Liver (tissue), 3 donors: ENCODE measurements at regions not wholly inside any gene's neighbourhood (a gene's known extent, or its start where the extent isn't known, plus 50 kb on each side); places are given as distances from the start of the nearest gene placed in this dataset.

Experiments
- EGR1 ChIP-seq, 2 donors: IDR thresholded peaks; 2 replicates each; pipeline ENCODE4 v1.6.1; 2016 to 2018; ENCODE audit warnings: antibody characterized with exemption in 2 of 2, low read depth in 2 of 2
- FOXA1 ChIP-seq: IDR thresholded peaks from 2 replicates; pipeline ENCODE4 v1.6.1; 2016; ENCODE audit warnings: antibody characterized with exemption
- GABPA ChIP-seq, 2 donors: IDR thresholded peaks in 1 of 2; conservative IDR thresholded peaks in 1 of 2; 2 replicates each; pipeline ENCODE4 v1.6.1; 2016; ENCODE audit warnings: antibody characterized with exemption in 2 of 2, mild to moderate bottlenecking in 1 of 2, moderate library complexity in 1 of 2
- NR2F2 ChIP-seq: IDR thresholded peaks from 2 replicates; pipeline ENCODE4 v1.6.1; 2016; ENCODE audit warnings: antibody characterized with exemption
- SP1 ChIP-seq: IDR thresholded peaks from 2 replicates; pipeline ENCODE4 v1.6.1; 2018; ENCODE audit warnings: antibody characterized with exemption, mild to moderate bottlenecking
- TAF1 ChIP-seq: conservative IDR thresholded peaks from 2 replicates; pipeline ENCODE4 v1.6.1; 2016; ENCODE audit warnings: antibody characterized with exemption, mild to moderate bottlenecking
- YY1 ChIP-seq: IDR thresholded peaks from 2 replicates; pipeline ENCODE4 v1.6.1; 2016; ENCODE audit warnings: antibody characterized with exemption, mild to moderate bottlenecking
- TF ChIP-seq, protein P1 (sequence below): IDR thresholded peaks from 2 replicates; pipeline ENCODE4 v1.6.1; 2016; ENCODE audit warnings: antibody characterized with exemption
- TF ChIP-seq, protein P2 (sequence below): fragments of 150-350 bp; IDR thresholded peaks from 2 replicates; pipeline ENCODE4 v1.5.1; 2017; ENCODE audit warnings: improper control_type of control experiment, low read depth, low read length; ENCODE audit not compliant: missing input control
- TF ChIP-seq, protein P3 (sequence below): IDR thresholded peaks from 2 replicates; pipeline ENCODE4 v1.6.1; 2016; ENCODE audit warnings: antibody characterized with exemption
- donor health status: healthy.
- donor health status: healthy.

DNA sequence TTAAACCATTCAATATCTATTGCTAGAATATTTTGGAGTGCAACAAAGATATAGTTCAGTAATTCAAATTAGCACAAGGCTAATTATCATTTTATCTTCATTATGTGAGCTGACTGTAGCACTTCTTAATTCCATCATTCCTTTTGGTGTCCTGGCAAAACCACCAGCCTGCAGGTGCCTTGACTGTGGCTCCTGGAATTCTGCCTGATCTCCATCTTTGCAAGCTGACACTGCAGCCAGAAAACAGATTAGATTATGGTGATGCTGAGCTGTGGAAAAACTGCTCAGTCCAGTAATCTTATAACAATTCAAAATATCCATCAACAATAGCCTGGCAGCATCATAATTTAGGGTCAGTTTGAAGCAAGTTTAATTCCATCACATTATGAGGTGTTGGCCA is 919.5 kb downstream of the DTWD2 start:
- TF ChIP-seq, protein P1, sequence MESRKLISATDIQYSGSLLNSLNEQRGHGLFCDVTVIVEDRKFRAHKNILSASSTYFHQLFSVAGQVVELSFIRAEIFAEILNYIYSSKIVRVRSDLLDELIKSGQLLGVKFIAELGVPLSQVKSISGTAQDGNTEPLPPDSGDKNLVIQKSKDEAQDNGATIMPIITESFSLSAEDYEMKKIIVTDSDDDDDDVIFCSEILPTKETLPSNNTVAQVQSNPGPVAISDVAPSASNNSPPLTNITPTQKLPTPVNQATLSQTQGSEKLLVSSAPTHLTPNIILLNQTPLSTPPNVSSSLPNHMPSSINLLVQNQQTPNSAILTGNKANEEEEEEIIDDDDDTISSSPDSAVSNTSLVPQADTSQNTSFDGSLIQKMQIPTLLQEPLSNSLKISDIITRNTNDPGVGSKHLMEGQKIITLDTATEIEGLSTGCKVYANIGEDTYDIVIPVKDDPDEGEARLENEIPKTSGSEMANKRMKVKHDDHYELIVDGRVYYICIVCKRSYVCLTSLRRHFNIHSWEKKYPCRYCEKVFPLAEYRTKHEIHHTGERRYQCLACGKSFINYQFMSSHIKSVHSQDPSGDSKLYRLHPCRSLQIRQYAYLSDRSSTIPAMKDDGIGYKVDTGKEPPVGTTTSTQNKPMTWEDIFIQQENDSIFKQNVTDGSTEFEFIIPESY, result no peak
- TF ChIP-seq, protein P2, sequence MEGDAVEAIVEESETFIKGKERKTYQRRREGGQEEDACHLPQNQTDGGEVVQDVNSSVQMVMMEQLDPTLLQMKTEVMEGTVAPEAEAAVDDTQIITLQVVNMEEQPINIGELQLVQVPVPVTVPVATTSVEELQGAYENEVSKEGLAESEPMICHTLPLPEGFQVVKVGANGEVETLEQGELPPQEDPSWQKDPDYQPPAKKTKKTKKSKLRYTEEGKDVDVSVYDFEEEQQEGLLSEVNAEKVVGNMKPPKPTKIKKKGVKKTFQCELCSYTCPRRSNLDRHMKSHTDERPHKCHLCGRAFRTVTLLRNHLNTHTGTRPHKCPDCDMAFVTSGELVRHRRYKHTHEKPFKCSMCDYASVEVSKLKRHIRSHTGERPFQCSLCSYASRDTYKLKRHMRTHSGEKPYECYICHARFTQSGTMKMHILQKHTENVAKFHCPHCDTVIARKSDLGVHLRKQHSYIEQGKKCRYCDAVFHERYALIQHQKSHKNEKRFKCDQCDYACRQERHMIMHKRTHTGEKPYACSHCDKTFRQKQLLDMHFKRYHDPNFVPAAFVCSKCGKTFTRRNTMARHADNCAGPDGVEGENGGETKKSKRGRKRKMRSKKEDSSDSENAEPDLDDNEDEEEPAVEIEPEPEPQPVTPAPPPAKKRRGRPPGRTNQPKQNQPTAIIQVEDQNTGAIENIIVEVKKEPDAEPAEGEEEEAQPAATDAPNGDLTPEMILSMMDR, result no peak
- TF ChIP-seq, protein P3, sequence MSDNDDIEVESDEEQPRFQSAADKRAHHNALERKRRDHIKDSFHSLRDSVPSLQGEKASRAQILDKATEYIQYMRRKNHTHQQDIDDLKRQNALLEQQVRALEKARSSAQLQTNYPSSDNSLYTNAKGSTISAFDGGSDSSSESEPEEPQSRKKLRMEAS, result no peak
- TF ChIP-seq EGR1 (IDR thresholded peaks at IDR 0.05; ENCODE audit: low read depth in 2 of 2) (no peak), TAF1 (no peak), SP1 (no peak), YY1 (no peak), FOXA1 (no peak), NR2F2 (no peak), GABPA (IDR thresholded peaks at IDR 0.05 in 1 of 2, conservative IDR thresholded peaks at IDR 0.05 in 1 of 2) (no peak)
